GM12878 (cell line): ENCODE measurements at regions not wholly inside any gene's neighbourhood (a gene's known extent, or its start where the extent isn't known, plus 50 kb on each side); places are given as distances from the start of the nearest gene placed in this dataset.

Experiments
- YY1 ChIP-seq: IDR thresholded peaks from 2 replicates; pipeline ENCODE4 v1.6.1; 2011; ENCODE audit warnings: low read depth, mild to moderate bottlenecking, low read length
- ZBED1 ChIP-seq: IDR thresholded peaks from 2 replicates; pipeline ENCODE4 v1.6.1; 2016; ENCODE audit warnings: borderline replicate concordance
- ZNF24 ChIP-seq: fragments of 450-650 bp; IDR thresholded peaks from 2 replicates; pipeline ENCODE4 v1.6.1; 2017; ENCODE audit warnings: antibody characterized with exemption, mild to moderate bottlenecking
- TF ChIP-seq, protein P1 (sequence below): IDR thresholded peaks from 2 replicates; pipeline ENCODE4 v1.6.1; 2012; ENCODE audit warnings: mild to moderate bottlenecking, low read depth, low read length

DNA sequence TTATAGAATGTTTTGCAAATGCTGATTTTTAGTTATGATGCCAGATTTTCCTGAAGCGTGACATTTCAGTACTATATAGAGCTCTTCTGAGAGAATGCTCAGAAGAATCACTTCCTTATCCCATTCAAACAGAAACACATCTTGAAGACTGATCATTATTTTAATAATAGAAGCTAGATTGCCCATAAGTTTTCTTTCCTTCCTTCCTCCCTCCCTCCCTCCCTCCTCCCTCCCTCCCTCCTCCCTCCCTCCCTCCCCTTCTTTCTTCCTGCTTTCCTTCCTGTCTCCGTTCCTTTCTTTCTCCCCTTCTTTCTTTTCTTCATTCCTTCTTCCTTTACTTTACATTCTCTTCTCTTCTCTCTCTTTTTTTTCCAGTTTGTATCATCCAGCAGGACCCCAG is 767.4 kb downstream of the IRX1 start:
- TF ChIP-seq ZBED1 (no peak), ZNF24 (no peak), YY1 (no peak)
- TF ChIP-seq, protein P1, sequence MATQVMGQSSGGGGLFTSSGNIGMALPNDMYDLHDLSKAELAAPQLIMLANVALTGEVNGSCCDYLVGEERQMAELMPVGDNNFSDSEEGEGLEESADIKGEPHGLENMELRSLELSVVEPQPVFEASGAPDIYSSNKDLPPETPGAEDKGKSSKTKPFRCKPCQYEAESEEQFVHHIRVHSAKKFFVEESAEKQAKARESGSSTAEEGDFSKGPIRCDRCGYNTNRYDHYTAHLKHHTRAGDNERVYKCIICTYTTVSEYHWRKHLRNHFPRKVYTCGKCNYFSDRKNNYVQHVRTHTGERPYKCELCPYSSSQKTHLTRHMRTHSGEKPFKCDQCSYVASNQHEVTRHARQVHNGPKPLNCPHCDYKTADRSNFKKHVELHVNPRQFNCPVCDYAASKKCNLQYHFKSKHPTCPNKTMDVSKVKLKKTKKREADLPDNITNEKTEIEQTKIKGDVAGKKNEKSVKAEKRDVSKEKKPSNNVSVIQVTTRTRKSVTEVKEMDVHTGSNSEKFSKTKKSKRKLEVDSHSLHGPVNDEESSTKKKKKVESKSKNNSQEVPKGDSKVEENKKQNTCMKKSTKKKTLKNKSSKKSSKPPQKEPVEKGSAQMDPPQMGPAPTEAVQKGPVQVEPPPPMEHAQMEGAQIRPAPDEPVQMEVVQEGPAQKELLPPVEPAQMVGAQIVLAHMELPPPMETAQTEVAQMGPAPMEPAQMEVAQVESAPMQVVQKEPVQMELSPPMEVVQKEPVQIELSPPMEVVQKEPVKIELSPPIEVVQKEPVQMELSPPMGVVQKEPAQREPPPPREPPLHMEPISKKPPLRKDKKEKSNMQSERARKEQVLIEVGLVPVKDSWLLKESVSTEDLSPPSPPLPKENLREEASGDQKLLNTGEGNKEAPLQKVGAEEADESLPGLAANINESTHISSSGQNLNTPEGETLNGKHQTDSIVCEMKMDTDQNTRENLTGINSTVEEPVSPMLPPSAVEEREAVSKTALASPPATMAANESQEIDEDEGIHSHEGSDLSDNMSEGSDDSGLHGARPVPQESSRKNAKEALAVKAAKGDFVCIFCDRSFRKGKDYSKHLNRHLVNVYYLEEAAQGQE, result no peak
